ENCODE measurements at regions not wholly inside any gene's neighbourhood (a gene's known extent, or its start where the extent isn't known, plus 50 kb on each side); places are given as distances from the start of the nearest gene placed in this dataset.
"Not testable (repeated sequence)": the region's sequence is repeated elsewhere in the genome, so short reads cannot be mapped to it uniquely, and the experiment has no call there.

DNA sequence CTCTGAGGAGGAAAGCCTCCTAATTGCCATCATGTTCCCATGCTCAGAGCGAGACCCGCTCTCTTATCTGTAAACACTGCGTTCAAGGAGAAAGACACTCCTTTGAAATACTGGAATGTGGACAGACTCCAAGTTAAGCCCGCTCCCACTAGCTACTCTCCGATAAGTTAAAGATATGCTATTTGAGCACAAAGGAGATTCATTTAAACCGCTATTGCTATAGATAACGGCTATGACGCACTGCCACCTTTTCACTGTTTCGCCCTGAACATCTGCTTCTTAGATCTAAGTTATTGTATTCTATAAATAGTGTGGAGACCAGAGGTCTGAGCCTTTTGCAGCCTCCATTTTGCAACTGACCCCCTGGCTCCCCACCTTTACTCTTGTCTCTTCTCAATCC lies 82.3 kb downstream of the GPX5 start:
- H3K4me1 ChIP-seq, result no peaks in the 10 kb centered on the region
- no peaks in the 10 kb centered on the region for H3K27me3 ChIP-seq
- H3K9me3 ChIP-seq (replicated peaks), result no peaks in the 10 kb centered on the region
- DNase-seq, result no peak
- no peak overlapping the region for H3K4me3 ChIP-seq
- no peaks in the 10 kb centered on the region for H3K36me3 ChIP-seq
- no peak overlapping the region for H3K27ac ChIP-seq

DNA sequence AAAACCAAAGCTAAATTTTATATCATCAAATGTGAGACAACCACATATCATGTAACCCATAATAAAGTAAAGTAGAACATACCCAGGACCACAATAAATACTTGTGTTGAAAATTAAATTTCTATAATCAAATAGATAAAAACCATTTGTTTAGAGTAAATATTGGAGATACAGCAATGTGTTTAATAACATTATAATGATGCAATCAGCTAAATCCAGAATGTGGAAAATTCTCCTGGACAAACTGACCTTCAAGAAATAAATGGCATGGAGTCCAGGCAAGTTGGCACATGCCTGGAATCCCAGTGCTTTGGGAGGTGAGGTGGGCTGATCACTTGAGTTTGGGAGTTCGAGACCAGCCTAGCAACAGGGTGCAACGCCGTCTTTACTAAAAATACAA lies 84.0 kb downstream of the GPX5 start:
- DNase-seq, result no peak
- H3K27ac ChIP-seq, result no peak overlapping the region
- no peaks in the 10 kb centered on the region for H3K36me3 ChIP-seq
- no peak overlapping the region for H3K4me3 ChIP-seq
- no peaks in the 10 kb centered on the region for H3K4me1 ChIP-seq
- H3K9me3 ChIP-seq (replicated peaks), result no peaks in the 10 kb centered on the region
- H3K27me3 ChIP-seq, result no peaks in the 10 kb centered on the region

DNA sequence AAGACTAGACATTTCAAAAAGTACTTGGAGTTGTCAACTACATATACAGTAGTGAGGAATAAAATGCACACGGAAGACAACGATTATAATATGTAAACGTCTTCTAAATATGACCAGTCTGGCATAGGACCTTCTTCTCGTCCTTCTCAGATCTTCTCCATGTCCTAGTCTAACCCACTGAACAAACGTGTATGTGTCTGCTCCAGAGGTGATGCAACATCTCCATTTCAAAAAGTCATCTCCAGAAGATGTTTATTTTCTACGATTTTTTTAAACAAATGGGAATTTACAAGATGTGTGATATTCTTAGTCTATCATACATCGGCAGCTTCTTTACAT lies 89.9 kb downstream of the GPX5 start:
- H3K27ac ChIP-seq, result no peak overlapping the region
- no peaks in the 10 kb centered on the region for H3K9me3 ChIP-seq (replicated peaks)
- no peak for DNase-seq
- H3K27me3 ChIP-seq, result no peaks in the 10 kb centered on the region
- H3K4me1 ChIP-seq, result no peaks in the 10 kb centered on the region
- H3K4me3 ChIP-seq, result no peak overlapping the region
- no peaks in the 10 kb centered on the region for H3K36me3 ChIP-seq

- H3K27ac ChIP-seq, result no peak overlapping the region
- no peak overlapping the region for H3K4me3 ChIP-seq
- no peaks in the 10 kb centered on the region for H3K9me3 ChIP-seq (replicated peaks)
- H3K36me3 ChIP-seq, result no peaks in the 10 kb centered on the region
- no peaks in the 10 kb centered on the region for H3K27me3 ChIP-seq
- no peaks in the 10 kb centered on the region for H3K4me1 ChIP-seq
- DNase-seq, result no peak
Observed at GRCh38 chr6:28615955-28616747, 90.5 kb downstream of the GPX5 start.

GRCh38 chr6:28618898-28619555 lies 93.3 kb downstream of the GPX5 start:
- no peak for DNase-seq
- Histone ChIP-seq H3K36me3 (no peaks in the 10 kb centered on the region), H3K4me3 (no peak overlapping the region), H3K27me3 (no peaks in the 10 kb centered on the region), H3K4me1 (no peaks in the 10 kb centered on the region), H3K9me3 (replicated peaks) (no peaks in the 10 kb centered on the region), H3K27ac (no peak overlapping the region)

GRCh38 chr6:28621268-28621667 lies 95.6 kb downstream of the GPX5 start:
- H3K9me3 ChIP-seq (replicated peaks); H3K4me1 ChIP-seq; H3K4me3 ChIP-seq; H3K27ac ChIP-seq; H3K27me3 ChIP-seq; H3K36me3 ChIP-seq; DNase-seq: not testable (repeated sequence)

- H3K9me3 ChIP-seq (replicated peaks); DNase-seq; H3K27ac ChIP-seq; H3K36me3 ChIP-seq; H3K4me1 ChIP-seq; H3K27me3 ChIP-seq; H3K4me3 ChIP-seq: not testable (repeated sequence)
Observed at GRCh38 chr6:28623242-28623641, 97.6 kb downstream of the GPX5 start.

GRCh38 chr6:28626386-28626785 lies 100.7 kb downstream of the GPX5 start:
- not testable (repeated sequence) for H3K27me3 ChIP-seq, H3K36me3 ChIP-seq, H3K4me1 ChIP-seq

DNA sequence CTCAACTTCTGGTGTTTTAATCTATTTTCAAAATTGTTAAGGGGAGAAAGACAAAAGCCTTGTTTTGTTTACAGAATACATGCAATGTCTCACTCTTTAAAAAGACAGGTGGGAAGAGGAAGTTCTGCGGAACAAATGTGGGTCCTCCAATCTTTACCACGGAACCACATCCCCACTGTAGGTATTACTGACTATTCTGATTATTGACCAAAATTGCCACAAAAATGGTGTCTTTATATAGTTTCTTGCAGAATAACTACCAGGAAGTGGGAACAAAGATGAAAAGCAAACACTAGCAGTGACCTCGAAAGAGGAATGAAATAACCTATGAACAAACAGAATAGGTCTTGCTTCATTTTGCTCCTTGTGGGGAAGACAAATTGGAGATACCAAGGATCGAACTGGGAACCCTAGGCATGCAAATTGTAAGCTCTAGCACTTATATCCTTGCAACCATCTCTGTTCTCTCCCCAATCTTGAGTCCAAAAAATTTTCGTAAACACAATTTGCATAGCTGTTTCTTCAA lies 106.7 kb downstream of the GPX5 start:
- no peak overlapping the region for H3K27ac ChIP-seq
- no peaks in the 10 kb centered on the region for H3K9me3 ChIP-seq (replicated peaks)
- no peak for DNase-seq

More at GRCh38 chr6:28626386-28626785, 100.7 kb downstream of the GPX5 start:
- H3K27ac ChIP-seq; H3K4me3 ChIP-seq; DNase-seq; H3K9me3 ChIP-seq (replicated peaks): not testable (repeated sequence)

GRCh38 chr6:28633445-28634215 lies 107.9 kb downstream of the GPX5 start:
- no peak for DNase-seq
- Histone ChIP-seq H3K9me3 (replicated peaks) (no peaks in the 10 kb centered on the region), H3K4me1 (no peaks in the 10 kb centered on the region), H3K27me3 (no peaks in the 10 kb centered on the region), H3K27ac (no peak overlapping the region), H3K36me3 (no peaks in the 10 kb centered on the region), H3K4me3 (no peak overlapping the region)

More for the DNA sequence above, 106.7 kb downstream of the GPX5 start:
- no peaks in the 10 kb centered on the region for H3K4me1 ChIP-seq
- H3K36me3 ChIP-seq, result no peaks in the 10 kb centered on the region
- H3K4me3 ChIP-seq, result no peak overlapping the region
- H3K27me3 ChIP-seq, result no peaks in the 10 kb centered on the region

DNA sequence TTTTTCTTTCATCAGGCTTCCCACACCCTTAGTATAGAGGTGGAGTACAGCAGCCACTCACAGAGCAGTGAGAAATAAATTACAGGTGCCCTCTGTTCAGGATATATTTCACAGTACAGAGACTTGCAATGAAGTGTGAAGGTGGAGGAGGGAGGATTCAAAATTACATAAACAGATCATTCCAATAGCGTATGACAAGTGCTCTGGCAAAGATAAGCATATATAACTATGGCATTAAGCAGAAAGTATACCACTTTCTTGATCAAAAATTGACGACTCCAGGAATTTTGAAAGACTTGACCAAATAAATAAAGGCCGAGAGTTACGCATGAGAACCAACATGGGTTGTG lies 108.7 kb downstream of the GPX5 start:
- DNase-seq, result no peak
- Histone ChIP-seq H3K4me1 (no peaks in the 10 kb centered on the region), H3K9me3 (replicated peaks) (no peaks in the 10 kb centered on the region), H3K27ac (no peak overlapping the region), H3K36me3 (no peaks in the 10 kb centered on the region), H3K27me3 (no peaks in the 10 kb centered on the region), H3K4me3 (no peak overlapping the region)

GRCh38 chr6:28634761-28635546 lies 109.3 kb downstream of the GPX5 start:
- Histone ChIP-seq H3K36me3 (no peaks in the 10 kb centered on the region), H3K4me3 (no peak overlapping the region), H3K9me3 (replicated peaks) (no peaks in the 10 kb centered on the region), H3K4me1 (no peaks in the 10 kb centered on the region), H3K27ac (no peak overlapping the region), H3K27me3 (no peaks in the 10 kb centered on the region)
- DNase-seq, result no peak

DNA sequence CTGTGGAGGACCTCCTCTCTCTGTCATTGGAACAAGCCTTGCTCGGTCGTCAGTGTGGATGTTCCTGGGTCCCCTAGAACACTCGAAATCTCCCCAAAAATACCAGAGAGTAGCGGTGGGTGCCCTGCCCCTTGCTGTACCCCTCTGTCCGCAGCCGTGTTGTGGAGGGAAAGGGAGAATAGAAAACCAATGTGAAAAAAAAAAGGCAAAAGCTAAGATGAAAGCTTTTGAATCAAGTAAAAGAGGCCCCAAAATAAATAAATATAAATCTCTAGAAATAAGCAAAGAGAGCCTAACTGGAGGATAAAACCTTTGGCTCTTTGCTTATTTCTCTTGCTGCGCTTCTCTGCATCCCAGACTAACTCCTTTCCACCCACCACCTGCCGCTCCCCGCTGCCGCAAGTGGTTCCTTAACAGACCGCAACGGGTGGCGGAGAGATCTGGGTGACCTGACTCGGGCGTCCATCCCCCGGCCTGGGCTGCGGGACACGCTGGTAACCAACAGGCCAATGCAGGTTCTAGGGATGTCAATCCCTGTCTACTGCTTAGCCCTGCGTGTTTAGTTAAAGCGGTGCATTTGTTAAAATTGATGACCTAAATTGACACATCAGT lies 110.0 kb downstream of the GPX5 start:
- DNase-seq, result no peak

GRCh38 chr6:28638787-28639430 lies 113.2 kb downstream of the GPX5 start:
- Histone ChIP-seq H3K4me1 (no peaks in the 10 kb centered on the region), H3K4me3 (no peak overlapping the region), H3K27me3 (no peaks in the 10 kb centered on the region), H3K27ac (no peak overlapping the region), H3K36me3 (no peaks in the 10 kb centered on the region), H3K9me3 (replicated peaks) (no peaks in the 10 kb centered on the region)
- DNase-seq, result no peak

More for the DNA sequence above, 110.0 kb downstream of the GPX5 start:
- no peaks in the 10 kb centered on the region for H3K9me3 ChIP-seq (replicated peaks)
- H3K27ac ChIP-seq, result no peak overlapping the region
- no peaks in the 10 kb centered on the region for H3K4me1 ChIP-seq
- H3K36me3 ChIP-seq, result no peaks in the 10 kb centered on the region
- no peaks in the 10 kb centered on the region for H3K27me3 ChIP-seq
- H3K4me3 ChIP-seq, result no peak overlapping the region
